Spinal cord (tissue), 9 donors: ENCODE measurements at regions not wholly inside any gene's neighbourhood (a gene's known extent, or its start where the extent isn't known, plus 50 kb on each side); places are given as distances from the start of the nearest gene placed in this dataset.

Experiments used
- DNase-seq, 6 donors: peaks; one replicate each; pipeline versions ENCODE4 v3.0.0 to v3.0.0-alpha.2; 2013 to 2015; ENCODE audit warnings: low spot score in 6 of 6, low read depth in 4 of 6
- H3K27ac ChIP-seq: one replicate; pipeline ENCODE4 v1.5.1; 2013; ENCODE audit warnings: low read depth, low read length, control low read depth
- H3K27me3 ChIP-seq: one replicate; pipeline ENCODE4 v1.6.1; 2013; ENCODE audit warnings: low read length; ENCODE audit not compliant: control insufficient read depth, insufficient read depth
- H3K36me3 ChIP-seq: one replicate; pipeline ENCODE4 v1.6.1; 2013; ENCODE audit warnings: low read length; ENCODE audit not compliant: control insufficient read depth, insufficient read depth
- H3K4me1 ChIP-seq: one replicate; pipeline ENCODE4 v1.6.1; 2013; ENCODE audit warnings: low read length; ENCODE audit not compliant: control insufficient read depth, insufficient read depth
- H3K4me3 ChIP-seq: one replicate; pipeline ENCODE4 v1.5.1; 2013; ENCODE audit warnings: low read depth, low read length, control low read depth
- H3K9me3 ChIP-seq: one replicate; pipeline ENCODE4 v1.6.1; 2013; ENCODE audit warnings: low read length; ENCODE audit not compliant: control insufficient read depth, insufficient read depth
- WGBS: methylation state at CpG from one replicate; pipeline ENCODE4 v1.1.5; 2013; ENCODE audit warnings: missing lambda C conversion rate; ENCODE audit not compliant: insufficient coverage; 5-methylcytosine and 5-hydroxymethylcytosine counted together
- donor health status: healthy.

GRCh38 chr13:31875134-31875533 is 135.8 kb downstream of the RXFP2 start:
- H3K9me3 ChIP-seq, result no peaks in the 10 kb centered on the region
- H3K27ac ChIP-seq, result no peak overlapping the region
- H3K4me3 ChIP-seq, result no peak overlapping the region
- no peaks in the 10 kb centered on the region for H3K4me1 ChIP-seq
- DNase-seq, result no peak
- no CpG with 5 or more reads among the region's 3 CpGs for WGBS
- H3K36me3 ChIP-seq, result no peaks in the 10 kb centered on the region
- no peaks in the 10 kb centered on the region for H3K27me3 ChIP-seq

GRCh38 chr13:31878052-31878451 is 138.7 kb downstream of the RXFP2 start:
- no CpG with 5 or more reads among the region's 1 CpG for WGBS
- Histone ChIP-seq H3K36me3 (no peaks in the 10 kb centered on the region), H3K27me3 (no peaks in the 10 kb centered on the region), H3K4me3 (no peak overlapping the region), H3K9me3 (no peaks in the 10 kb centered on the region), H3K4me1 (no peaks in the 10 kb centered on the region), H3K27ac (no peak overlapping the region)
- no peak for DNase-seq

GRCh38 chr13:31878495-31878894 is 139.2 kb downstream of the RXFP2 start:
- Histone ChIP-seq H3K36me3 (no peaks in the 10 kb centered on the region), H3K27me3 (no peaks in the 10 kb centered on the region), H3K27ac (no peak overlapping the region), H3K4me3 (no peak overlapping the region), H3K9me3 (no peaks in the 10 kb centered on the region), H3K4me1 (no peaks in the 10 kb centered on the region)
- no peak for DNase-seq
- no CpG with 5 or more reads among the region's 1 CpG for WGBS

GRCh38 chr13:31878955-31879354 is 139.6 kb downstream of the RXFP2 start:
- Histone ChIP-seq H3K27ac (no peak overlapping the region), H3K4me3 (no peak overlapping the region), H3K4me1 (no peaks in the 10 kb centered on the region), H3K9me3 (no peaks in the 10 kb centered on the region), H3K36me3 (no peaks in the 10 kb centered on the region), H3K27me3 (no peaks in the 10 kb centered on the region)
- WGBS, result no CpG with 5 or more reads among the region's 2 CpGs
- DNase-seq, result no peak

DNA sequence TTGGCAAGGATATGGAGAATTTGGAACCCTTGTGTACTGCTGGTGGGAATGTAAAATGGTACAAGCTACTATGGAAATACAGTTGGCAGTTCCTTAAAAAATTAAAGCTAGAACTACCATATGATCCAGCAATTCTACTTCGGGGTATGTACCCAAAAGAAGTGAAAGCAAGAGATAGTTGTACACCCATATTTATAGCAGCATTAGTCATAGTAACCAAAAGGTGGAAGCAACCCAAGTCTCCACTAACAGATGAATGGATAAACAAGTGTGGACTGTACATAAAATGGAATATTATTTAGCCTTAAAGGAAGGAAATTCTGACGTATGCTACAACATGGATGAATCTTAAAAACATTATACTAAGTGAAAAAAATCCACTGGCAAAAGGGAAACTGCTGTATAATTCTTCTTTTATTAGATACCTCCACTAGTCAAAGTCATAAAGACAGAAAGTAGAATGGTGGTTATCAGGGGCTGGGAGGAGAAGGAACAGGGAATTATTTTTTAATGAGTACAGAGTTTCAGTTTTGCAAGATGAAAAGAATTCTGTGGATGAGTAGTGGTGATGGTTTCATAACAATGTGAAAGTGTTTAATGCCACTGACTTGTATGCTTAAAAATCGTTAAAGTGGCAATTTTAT is 141.6 kb downstream of the RXFP2 start:
- DNase-seq, result no peak
- Histone ChIP-seq H3K4me1 (peaks cover 2% of the 10 kb centered on the region), H3K27ac (no peak overlapping the region), H3K4me3 (no peak overlapping the region), H3K27me3 (no peaks in the 10 kb centered on the region), H3K9me3 (no peaks in the 10 kb centered on the region), H3K36me3 (no peaks in the 10 kb centered on the region)
- WGBS, result no CpG with 5 or more reads among the region's 3 CpGs

DNA sequence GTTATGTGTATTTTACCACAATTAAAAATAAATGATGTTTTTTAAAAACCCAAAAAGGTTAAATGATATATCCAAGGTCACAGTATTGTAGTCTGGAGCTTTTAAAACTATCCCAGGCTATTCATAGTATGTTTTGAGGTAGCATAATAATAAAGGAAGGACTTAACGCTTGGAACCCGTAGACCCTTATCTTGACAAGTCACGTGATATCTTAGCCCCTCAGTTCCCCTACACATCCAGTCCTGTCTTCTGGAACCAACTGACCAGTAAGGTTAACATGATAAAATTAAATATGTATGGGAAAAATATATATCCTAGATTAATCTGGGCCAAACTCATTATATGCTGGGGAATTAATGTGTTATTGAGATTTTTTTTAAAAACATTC is 142.2 kb downstream of the RXFP2 start:
- no peaks in the 10 kb centered on the region for H3K9me3 ChIP-seq
- no peak overlapping the region for H3K27ac ChIP-seq
- DNase-seq, result no peak
- no CpG with 5 or more reads among the region's 3 CpGs for whole genome bisulfite sequencing
- no peak overlapping the region for H3K4me3 ChIP-seq
- no peaks in the 10 kb centered on the region for H3K36me3 ChIP-seq
- H3K4me1 ChIP-seq, result peaks cover 5% of the 10 kb centered on the region
- H3K27me3 ChIP-seq, result no peaks in the 10 kb centered on the region

DNA sequence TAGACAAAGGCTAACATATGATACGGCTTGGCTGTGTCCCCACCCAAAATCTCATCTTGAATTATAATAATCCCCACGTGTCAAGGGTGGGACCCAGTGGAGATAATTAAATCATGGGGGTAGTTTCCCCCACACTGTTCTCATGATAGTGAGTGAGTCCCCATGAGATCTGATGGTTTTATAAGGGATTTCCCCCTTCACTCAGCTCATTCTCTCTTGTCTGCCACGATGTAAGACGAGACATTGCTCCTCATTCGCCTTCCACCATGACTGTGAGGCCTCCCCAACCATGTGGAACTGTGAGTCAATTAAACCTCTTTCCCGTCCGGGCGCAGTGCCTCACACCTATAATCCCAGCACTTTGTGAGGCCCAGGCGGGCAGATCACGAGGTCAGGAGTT is 143.5 kb downstream of the RXFP2 start:
- no peak for DNase-seq
- no peaks in the 10 kb centered on the region for H3K27me3 ChIP-seq
- WGBS, result 84% methylated on average over 7 of the region's 10 CpGs
- no peak overlapping the region for H3K27ac ChIP-seq
- peaks cover 5% of the 10 kb centered on the region for H3K4me1 ChIP-seq
- no peaks in the 10 kb centered on the region for H3K36me3 ChIP-seq
- no peak overlapping the region for H3K4me3 ChIP-seq
- H3K9me3 ChIP-seq, result no peaks in the 10 kb centered on the region

- WGBS, result 100% methylated on average over 1 of the region's 1 CpG
- no peak overlapping the region for H3K27ac ChIP-seq
- H3K27me3 ChIP-seq, result no peaks in the 10 kb centered on the region
- DNase-seq, result no peak
- no peaks in the 10 kb centered on the region for H3K9me3 ChIP-seq
- H3K4me3 ChIP-seq, result no peak overlapping the region
- H3K36me3 ChIP-seq, result no peaks in the 10 kb centered on the region
- H3K4me1 ChIP-seq, result peaks cover 5% of the 10 kb centered on the region
These were observed 145.2 kb downstream of the RXFP2 start for GRCh38 chr13:31884556-31884955.

- Histone ChIP-seq H3K4me3 (no peak overlapping the region), H3K27me3 (no peaks in the 10 kb centered on the region), H3K36me3 (no peaks in the 10 kb centered on the region), H3K9me3 (no peaks in the 10 kb centered on the region), H3K27ac (no peak overlapping the region), H3K4me1 (peaks cover 5% of the 10 kb centered on the region)
- 53% methylated on average over 5 of the region's 6 CpGs for WGBS
- peak in 2 of 6 donors; percentile 53 to 74 for DNase-seq
These were observed 145.6 kb upstream of the FRY start for GRCh38 chr13:31885994-31886393.

GRCh38 chr13:31887286-31887685 is 144.3 kb upstream of the FRY start:
- Histone ChIP-seq H3K9me3 (no peaks in the 10 kb centered on the region), H3K4me1 (peaks cover 5% of the 10 kb centered on the region), H3K4me3 (no peak overlapping the region), H3K27ac (no peak overlapping the region), H3K27me3 (no peaks in the 10 kb centered on the region), H3K36me3 (no peaks in the 10 kb centered on the region)
- DNase-seq, result no peak
- no CpG with 5 or more reads among the region's 2 CpGs for WGBS
